ENCODE measurements at regions not wholly inside any gene's neighbourhood (a gene's known extent, or its start where the extent isn't known, plus 50 kb on each side); places are given as distances from the start of the nearest gene placed in this dataset.

DNA sequence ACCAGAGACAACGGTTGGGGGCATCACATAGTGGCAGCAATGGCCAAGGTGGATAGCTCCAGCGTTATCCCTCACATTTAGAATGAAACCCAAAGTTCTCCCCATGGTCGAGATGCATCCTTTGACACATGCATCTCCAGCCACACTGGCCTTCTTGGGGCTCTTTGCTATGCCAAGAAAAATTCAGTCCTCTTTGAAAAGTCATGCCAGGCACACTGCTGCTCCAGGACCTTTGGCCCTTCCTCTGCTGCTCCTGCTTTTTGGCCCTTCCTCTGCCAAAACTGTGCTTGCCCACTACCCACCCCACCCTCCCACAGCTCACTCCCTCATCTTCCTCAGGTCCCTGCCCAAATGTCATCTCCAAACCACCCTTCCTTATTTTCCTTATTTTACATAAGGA is 106.4 kb downstream of the C1orf94 start:
- ChIA-PET CTCF (interaction anchor here (0.6 kb wide), 1 partner anchor 676 kb away, joined by 9 read pairs; no protein-coding TSS in a partner anchor), POLR2A (no interaction called here)
- intact Hi-C loops (cut with micrococcal nuclease; ENCODE audit: unreplicated experiment) (no loop called here), in situ Hi-C loops (cut with HindIII; ENCODE audit: low pct_unique_long_range_greater_than_20kb, low sequenced_read_pairs) (no loop called here)
- no peak for ATAC-seq
- no peak overlapping the region for H3K27ac ChIP-seq (ENCODE audit: low read length)
- no peaks in the 10 kb centered on the region for H3K36me3 ChIP-seq (ENCODE audit: control insufficient read depth, insufficient read depth, low read length)
- H3K4me3 ChIP-seq (ENCODE audit: low read depth in 2 of 2, low read length in 2 of 2): no peak overlapping the region
- no peaks in the 10 kb centered on the region for H3K4me1 ChIP-seq (ENCODE audit: control insufficient read depth, insufficient read depth, low read length)
- TF ChIP-seq REST (IDR thresholded peaks at IDR 0.05; ENCODE audit: insufficient read depth in 1 of 2, low read depth in 2 of 2, low read length in 1 of 2) (no peak), TCF7L2 (IDR thresholded peaks at IDR 0.05; ENCODE audit: low read depth, low read length) (no peak), SIN3A (IDR thresholded peaks at IDR 0.05; ENCODE audit: borderline replicate concordance, insufficient read depth, low read depth, low read length) (no peak), POLR2AphosphoS5 (IDR thresholded peaks at IDR 0.05; ENCODE audit: low read depth, low read length) (no peak)
- TF ChIP-seq, protein P1, sequence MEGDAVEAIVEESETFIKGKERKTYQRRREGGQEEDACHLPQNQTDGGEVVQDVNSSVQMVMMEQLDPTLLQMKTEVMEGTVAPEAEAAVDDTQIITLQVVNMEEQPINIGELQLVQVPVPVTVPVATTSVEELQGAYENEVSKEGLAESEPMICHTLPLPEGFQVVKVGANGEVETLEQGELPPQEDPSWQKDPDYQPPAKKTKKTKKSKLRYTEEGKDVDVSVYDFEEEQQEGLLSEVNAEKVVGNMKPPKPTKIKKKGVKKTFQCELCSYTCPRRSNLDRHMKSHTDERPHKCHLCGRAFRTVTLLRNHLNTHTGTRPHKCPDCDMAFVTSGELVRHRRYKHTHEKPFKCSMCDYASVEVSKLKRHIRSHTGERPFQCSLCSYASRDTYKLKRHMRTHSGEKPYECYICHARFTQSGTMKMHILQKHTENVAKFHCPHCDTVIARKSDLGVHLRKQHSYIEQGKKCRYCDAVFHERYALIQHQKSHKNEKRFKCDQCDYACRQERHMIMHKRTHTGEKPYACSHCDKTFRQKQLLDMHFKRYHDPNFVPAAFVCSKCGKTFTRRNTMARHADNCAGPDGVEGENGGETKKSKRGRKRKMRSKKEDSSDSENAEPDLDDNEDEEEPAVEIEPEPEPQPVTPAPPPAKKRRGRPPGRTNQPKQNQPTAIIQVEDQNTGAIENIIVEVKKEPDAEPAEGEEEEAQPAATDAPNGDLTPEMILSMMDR (IDR thresholded peaks at IDR 0.05): no peak
- H3K9me3 ChIP-seq (ENCODE audit: control insufficient read depth, insufficient read depth, low read depth, low read length): no peaks in the 10 kb centered on the region
- no peaks in the 10 kb centered on the region; the same call in 1 of the 2 replicates for H3K27me3 ChIP-seq (ENCODE audit: control insufficient read depth, insufficient read depth, low read length)
- DNase-seq (ENCODE audit: low read depth, low spot score): no peak
- no TSS peak for BruUV-seq (replicated peaks)

DNA sequence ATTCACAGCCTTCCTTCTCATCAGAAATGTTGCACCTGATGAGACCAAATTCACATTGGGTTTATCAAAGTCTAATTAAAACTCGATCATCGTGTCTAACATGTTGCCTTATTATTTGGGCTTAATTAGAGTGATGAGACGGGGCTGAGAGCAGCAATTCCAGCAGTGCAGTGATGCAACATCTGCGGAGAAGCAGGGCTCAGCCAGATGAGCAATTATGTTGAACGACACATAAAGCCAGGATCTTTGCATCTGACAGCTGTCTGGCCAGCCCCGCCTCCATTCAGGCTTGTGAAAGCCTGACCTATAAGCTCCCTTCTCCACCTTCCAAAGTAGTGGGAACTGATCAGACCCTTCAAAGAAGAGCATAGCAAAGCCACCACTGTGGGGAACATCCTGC is 109.8 kb downstream of the C1orf94 start:
- TF ChIP-seq, protein P1 (IDR thresholded peaks at IDR 0.05): no peak
- TF ChIP-seq SIN3A (IDR thresholded peaks at IDR 0.05; ENCODE audit: borderline replicate concordance, insufficient read depth, low read depth, low read length) (no peak), POLR2AphosphoS5 (IDR thresholded peaks at IDR 0.05; ENCODE audit: low read depth, low read length) (no peak), REST (IDR thresholded peaks at IDR 0.05; ENCODE audit: insufficient read depth in 1 of 2, low read depth in 2 of 2, low read length in 1 of 2) (no peak), TCF7L2 (IDR thresholded peaks at IDR 0.05; ENCODE audit: low read depth, low read length) (no peak)
- H3K27ac ChIP-seq (ENCODE audit: low read length): no peak overlapping the region
- intact Hi-C loops (cut with micrococcal nuclease; ENCODE audit: unreplicated experiment): no loop called here
- POLR2A ChIA-PET: no interaction called here
- in situ Hi-C loops (cut with HindIII; ENCODE audit: low pct_unique_long_range_greater_than_20kb, low sequenced_read_pairs): no loop called here
- BruUV-seq (replicated peaks): no TSS peak
- H3K36me3 ChIP-seq (ENCODE audit: control insufficient read depth, insufficient read depth, low read length): no peaks in the 10 kb centered on the region
- no peaks in the 10 kb centered on the region; the same call in 1 of the 2 replicates for H3K27me3 ChIP-seq (ENCODE audit: control insufficient read depth, insufficient read depth, low read length)
- CTCF ChIA-PET: no interaction called here
- no peak overlapping the region for H3K4me3 ChIP-seq (ENCODE audit: low read depth in 2 of 2, low read length in 2 of 2)
- H3K4me1 ChIP-seq (ENCODE audit: control insufficient read depth, insufficient read depth, low read length): no peaks in the 10 kb centered on the region
- DNase-seq (ENCODE audit: low read depth, low spot score) (no peak), ATAC-seq (no peak)
- no peaks in the 10 kb centered on the region for H3K9me3 ChIP-seq (ENCODE audit: control insufficient read depth, insufficient read depth, low read depth, low read length)

All from Panc1 (cell line).